ENCODE measurements at regions not wholly inside any gene's neighbourhood (a gene's known extent, or its start where the extent isn't known, plus 50 kb on each side); places are given as distances from the start of the nearest gene placed in this dataset.
A peak's percentile ranks its signal among the peaks of the same experiment; 100 is the strongest.

- no peak for DNase-seq (ENCODE audit: low read depth)
Observed at GRCh38 chr14:95024380-95024779, 132.9 kb downstream of the DICER1 start.

GRCh38 chr14:95023886-95024285 lies 133.4 kb downstream of the DICER1 start:
- no peak overlapping the region for H3K4me3 ChIP-seq (ENCODE audit: low read depth, low read length)
- no peak for TF ChIP-seq CTCF (IDR thresholded peaks at IDR 0.05; ENCODE audit: control insufficient read depth, extremely low read depth, insufficient read depth)
- DNase-seq (ENCODE audit: low read depth): no peak

More at GRCh38 chr14:95024380-95024779, 132.9 kb downstream of the DICER1 start:
- H3K4me3 ChIP-seq (ENCODE audit: low read depth, low read length): no peak overlapping the region
- TF ChIP-seq CTCF (IDR thresholded peaks at IDR 0.05; ENCODE audit: control insufficient read depth, extremely low read depth, insufficient read depth): no peak

- TF ChIP-seq CTCF (IDR thresholded peaks at IDR 0.05; ENCODE audit: control insufficient read depth, extremely low read depth, insufficient read depth): no peak
- no peak for DNase-seq (ENCODE audit: low read depth)
- no peak overlapping the region for H3K4me3 ChIP-seq (ENCODE audit: low read depth, low read length)
Observed at GRCh38 chr14:95023115-95023514, 134.2 kb downstream of the DICER1 start.

GRCh38 chr14:95021588-95021987 lies 135.7 kb downstream of the DICER1 start:
- DNase-seq (ENCODE audit: low read depth): no peak
- no peak overlapping the region for H3K4me3 ChIP-seq (ENCODE audit: low read depth, low read length)
- 0 out of 2 replicates have a peak, but pooled peaks have one; percentile 4 for TF ChIP-seq CTCF (IDR thresholded peaks at IDR 0.05; ENCODE audit: control insufficient read depth, extremely low read depth, insufficient read depth)

- no peak for DNase-seq (ENCODE audit: low read depth)
- no peak overlapping the region for H3K4me3 ChIP-seq (ENCODE audit: low read depth, low read length)
- no peak for TF ChIP-seq CTCF (IDR thresholded peaks at IDR 0.05; ENCODE audit: control insufficient read depth, extremely low read depth, insufficient read depth)
Observed at GRCh38 chr14:95018821-95019220, 138.5 kb downstream of the DICER1 start.

GRCh38 chr14:95015046-95015445 lies 142.3 kb downstream of the DICER1 start:
- TF ChIP-seq CTCF (IDR thresholded peaks at IDR 0.05; ENCODE audit: control insufficient read depth, extremely low read depth, insufficient read depth): no peak

GRCh38 chr14:95014036-95014435 lies 143.3 kb downstream of the DICER1 start:
- TF ChIP-seq CTCF (IDR thresholded peaks at IDR 0.05; ENCODE audit: control insufficient read depth, extremely low read depth, insufficient read depth): no peak
- H3K4me3 ChIP-seq (ENCODE audit: low read depth, low read length): no peak overlapping the region
- DNase-seq (ENCODE audit: low read depth): no peak

More at GRCh38 chr14:95015046-95015445, 142.3 kb downstream of the DICER1 start:
- DNase-seq (ENCODE audit: low read depth): no peak
- H3K4me3 ChIP-seq (ENCODE audit: low read depth, low read length): no peak overlapping the region

Measured in LNCaP clone FGC (cell line).